Left hindlimb (tissue), 1 donor: ENCODE measurements at regions not wholly inside any gene's neighbourhood (a gene's known extent, or its start where the extent isn't known, plus 50 kb on each side); places are given as distances from the start of the nearest gene placed in this dataset.
A peak's percentile ranks its signal among the peaks of the same experiment; 100 is the strongest.
"Not testable (repeated sequence)": the region's sequence is repeated elsewhere in the genome, so short reads cannot be mapped to it uniquely, and the experiment has no call there.

Experiments
- DNase-seq: peaks from one replicate; pipeline ENCODE4 v3.0.0-alpha.2; 2018

DNA sequence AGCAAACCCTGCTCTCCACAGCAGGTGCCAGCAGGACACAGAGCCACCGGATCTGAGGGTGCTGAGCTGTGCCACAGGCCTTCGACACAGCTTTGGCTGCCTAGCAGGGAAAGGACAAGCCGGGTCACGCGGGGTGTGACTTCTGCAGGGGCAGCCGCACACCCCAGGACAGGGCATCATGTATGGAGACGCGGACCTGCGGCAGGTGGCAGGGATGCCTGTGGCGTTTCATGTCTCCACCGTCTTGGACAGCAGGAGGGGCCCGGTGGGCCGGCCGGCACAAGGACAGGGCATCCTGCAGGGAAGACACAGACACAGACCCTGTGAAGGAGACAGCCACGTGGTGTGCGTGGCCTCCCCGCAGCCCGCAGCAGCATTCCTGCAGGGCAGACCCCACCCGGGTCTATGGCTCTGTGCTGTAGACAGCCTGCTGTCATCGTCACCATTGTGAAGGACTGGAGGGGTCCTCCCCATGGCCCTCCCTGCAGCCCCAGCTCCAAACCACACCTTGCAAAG lies 109.2 kb downstream of the PDGFA start:
- no peak for DNase-seq

DNA sequence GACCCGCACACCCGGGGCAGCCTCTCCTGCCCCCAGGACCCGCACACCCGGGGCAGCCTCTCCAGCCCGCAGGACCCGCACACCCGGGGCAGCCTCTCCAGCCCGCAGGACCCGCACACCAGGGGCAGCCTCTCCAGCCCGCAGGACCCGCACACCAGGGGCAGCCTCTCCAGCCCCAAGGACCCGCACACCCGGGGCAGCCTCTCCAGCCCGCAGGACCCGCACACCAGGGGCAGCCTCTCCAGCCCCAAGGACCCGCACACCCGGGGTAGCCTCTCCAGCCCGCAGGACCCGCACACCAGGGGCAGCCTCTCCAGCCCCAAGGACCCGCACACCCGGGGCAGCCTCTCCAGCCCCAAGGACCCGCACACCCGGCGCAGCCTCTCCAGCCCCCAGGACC lies 108.5 kb downstream of the PDGFA start:
- not testable (repeated sequence) for DNase-seq

DNA sequence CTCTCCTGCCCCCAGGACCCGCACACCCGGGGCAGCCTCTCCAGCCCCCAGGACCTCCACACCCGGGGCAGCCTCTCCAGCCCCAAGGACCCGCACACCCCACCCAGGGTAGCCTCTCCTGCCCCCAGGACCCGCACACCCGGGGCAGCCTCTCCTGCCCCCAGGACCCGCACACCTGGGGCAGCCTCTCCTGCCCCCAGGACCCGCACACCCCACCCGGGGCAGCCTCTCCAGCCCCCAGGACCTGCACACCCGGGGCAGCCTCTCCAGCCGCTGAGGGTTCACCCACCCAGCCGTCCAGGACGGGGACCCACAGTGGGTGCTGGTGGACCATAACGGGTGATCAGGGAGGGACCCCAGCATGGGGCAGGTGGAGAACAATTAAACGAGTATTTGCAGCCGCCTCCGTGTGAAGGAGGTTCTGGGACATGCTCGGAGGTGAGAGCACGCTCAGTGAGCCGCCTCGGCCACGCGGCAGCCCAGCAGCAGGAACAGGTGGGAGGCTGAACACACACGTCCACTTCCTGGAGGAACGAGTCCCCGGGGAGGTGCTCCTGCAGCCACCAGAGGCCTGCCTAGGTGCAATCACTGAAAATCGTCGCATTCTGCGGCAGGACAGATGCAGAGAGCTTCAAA lies 107.9 kb downstream of the PDGFA start:
- peak; percentile 20 for DNase-seq

DNA sequence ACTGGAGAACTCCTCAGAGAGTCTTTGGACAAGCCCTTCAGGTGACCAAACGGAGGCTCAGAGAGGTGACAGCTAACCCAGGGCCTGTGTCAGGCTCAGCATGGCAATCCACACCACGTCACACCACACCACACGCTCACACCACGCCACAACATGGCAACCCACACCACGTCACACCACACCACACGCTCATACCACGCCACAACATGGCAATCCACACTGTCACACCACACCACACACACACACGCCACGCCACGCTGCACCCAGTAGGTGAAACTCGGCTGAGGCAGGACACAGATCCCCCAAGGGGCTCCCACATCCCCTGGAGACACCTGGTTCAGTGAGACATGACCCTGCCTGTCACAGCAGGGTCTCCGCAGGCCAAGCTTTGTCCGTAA lies 107.3 kb downstream of the PDGFA start:
- peak; percentile 25 for DNase-seq

DNA sequence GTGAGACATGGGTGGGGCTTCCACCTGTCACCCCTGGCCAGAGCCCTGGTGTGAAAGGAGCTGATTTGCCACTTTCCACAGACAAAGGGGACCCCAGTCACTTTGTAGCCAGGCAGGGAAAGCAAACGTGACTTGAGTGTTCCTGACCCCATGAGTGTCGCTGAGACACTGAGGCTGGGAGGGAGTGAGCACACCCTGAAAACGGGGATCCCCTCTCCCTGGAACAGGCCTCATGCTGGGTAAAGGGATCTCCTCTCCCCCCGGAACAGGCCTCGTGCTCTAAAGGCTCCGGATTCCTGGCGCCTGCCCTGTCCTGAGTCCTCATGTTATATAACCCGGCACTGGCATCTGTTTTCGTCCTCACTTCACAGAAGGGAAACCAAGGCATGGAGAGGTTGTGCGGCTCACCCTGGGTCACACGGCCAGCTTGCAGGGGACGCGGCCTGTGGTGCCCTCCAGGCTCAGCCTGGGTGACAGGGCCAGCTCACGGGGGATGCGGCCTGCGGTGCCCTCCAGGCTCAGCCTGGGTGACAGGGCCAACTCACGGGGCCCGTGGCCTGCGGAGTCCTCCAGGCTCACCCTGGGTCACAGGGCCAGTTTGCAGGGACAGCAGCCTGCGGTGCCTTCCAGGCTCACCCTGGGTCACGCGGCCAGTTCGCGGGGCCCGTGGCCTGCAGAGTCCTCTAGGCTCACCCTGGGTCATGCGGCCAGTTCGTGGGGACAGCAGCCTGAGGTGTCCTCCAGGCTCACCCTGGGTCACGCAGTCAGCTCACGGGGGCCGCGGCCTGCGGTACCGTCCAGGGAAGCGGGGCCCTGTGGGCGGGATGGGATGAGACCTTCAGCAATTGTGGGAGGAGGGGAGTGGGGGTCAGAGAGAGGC lies 104.7 kb downstream of the PDGFA start:
- DNase-seq: peak; percentile 18

DNA sequence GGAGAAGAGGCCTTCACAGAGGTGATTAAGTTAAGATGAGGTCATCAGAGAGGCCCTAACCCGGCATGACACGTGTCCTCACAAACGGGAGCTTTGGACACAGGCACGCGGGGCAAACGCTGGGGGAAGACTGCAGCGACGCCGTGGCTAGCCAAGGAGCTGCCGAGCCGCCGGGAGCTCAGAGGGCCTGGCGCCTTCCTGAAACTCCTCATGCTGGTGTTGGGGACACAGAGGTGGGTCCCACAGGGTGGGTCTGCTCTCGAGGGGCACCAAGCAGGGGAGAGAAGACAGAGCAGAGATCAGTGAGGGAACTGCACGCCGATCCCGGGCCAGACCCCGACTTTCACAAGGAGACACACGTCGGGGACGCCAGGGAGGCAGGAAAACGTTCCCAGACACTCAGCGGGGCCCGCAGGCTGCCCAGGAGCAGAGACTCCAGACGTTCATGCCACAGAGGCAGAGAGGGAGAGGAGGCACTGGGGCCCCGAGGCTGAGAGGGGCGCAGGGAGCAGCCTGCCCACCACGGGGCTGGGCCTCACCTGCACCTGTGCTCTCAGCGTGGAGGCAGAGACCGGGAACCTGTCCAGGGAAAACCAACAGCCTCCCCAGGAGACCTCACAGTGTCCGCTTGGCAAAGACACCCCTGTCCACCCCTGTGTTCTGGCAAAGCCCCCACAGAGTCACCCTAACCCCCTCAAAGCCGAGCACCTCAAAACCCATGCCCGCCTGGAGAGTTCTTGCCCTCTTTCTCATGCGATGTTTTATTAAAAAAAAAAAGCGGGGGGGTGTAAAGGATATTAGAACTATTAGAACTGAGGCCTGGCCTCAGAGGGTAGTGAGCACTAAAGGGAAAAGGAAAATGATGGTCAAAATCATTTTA lies 103.8 kb downstream of the PDGFA start:
- no peak for DNase-seq

DNA sequence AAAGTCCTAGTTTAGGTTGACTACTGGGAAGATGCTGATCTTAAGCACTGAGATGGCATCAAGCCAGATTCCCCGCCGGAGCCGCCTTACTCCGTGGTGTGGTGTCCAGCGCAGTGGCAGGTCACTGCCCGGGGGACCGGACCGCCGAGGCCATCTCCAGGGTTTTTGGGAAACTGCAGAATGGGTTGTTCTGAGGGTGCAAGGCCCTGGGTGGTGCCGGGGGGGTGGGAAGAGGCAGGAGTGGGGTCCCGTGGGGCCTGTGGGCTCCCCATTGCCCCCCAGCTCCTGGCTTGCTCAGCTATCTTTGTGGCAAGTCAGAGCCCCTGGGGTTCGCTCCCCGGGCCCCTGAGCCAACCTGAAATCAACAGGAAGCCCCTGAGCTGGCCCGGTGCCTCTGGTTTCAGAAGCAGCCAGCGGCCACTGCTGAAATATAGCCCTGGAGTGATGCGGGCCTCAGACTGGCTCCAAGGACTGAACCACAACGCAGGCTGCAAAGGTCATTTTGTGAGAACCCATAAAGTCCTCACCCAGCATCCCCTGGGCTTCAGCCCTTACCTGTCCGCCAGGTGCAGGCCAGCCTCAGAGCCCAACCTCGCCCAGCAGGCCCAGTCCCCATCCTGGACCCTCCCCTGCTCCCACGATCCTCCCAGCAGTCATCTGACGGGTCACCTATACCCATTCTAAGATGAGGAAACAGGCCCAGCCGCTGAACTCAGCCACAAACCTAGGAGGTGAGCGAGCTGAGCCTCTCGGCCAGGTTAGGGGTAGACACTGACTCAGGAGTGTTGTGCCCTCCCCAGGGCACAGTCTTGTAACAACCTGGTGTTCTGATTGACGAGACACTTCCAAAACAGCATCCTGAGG lies 102.7 kb downstream of the PDGFA start:
- DNase-seq: no peak

- no peak for DNase-seq
Measured at GRCh38 chr7:417625-417889, 102.1 kb downstream of the PDGFA start.

DNA sequence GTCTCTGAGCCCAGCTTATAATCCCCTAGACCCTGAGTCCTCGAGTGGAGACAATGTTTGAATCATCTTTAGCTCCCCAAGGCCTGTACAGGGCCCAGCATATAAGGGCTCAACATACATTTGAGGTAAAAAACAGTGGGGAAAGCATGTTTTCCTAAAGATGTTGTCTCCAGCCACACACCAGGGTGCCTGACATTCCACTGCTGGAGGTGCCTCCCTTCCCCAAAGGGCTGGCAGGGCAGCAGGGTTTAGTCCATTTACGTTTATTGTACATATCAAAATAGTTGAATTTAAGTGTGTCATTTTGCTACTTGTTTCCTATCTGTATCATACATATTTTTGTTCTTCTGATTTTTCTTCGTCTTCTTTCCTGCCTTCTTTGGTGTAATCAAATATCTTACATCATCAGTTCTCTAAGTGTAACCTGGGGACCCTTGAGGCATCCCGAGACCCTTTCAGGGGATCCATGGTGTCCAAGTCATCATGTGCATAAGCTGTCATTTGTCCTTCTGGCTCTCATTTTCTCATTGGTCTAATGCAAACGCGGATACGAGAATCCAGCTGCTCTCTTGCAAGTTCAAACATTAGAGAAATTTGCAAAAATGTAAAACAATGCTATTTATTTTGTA lies 101.6 kb downstream of the PDGFA start:
- DNase-seq: no peak

DNA sequence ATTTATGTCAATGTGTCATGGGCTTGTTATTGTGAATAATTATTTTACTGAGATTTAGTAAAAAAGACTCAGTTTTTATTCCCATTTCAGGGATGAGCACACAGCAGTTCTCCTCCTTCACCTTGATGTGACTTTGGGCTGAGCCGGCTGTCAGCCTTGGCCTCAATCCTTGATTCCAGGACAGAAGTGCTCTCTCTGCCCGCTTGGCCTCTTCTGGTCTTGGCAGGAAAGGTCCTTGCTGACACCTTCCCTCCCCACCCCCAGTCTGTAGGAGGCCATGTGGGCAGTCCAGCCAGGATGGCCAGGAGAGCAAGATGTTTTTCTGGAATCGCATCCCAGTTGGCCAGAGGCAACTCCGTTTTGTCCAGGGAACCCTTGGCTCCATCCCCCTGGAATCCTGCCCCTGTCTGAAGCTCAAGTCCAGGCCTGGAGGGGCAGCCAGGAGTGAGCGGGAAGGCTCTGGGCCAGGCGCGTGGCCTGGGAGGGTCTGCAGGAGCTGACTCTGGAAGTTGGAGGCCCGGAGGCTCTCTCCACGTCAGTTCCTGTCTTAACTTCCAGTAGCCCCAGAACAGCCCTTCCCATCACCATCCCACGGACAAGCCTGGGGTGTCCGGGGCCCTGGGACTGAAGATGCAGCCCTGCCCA lies 100.9 kb downstream of the PDGFA start:
- peak; percentile 74 for DNase-seq

GRCh38 chr7:420142-421093 lies 99.2 kb downstream of the PDGFA start:
- DNase-seq: no peak

DNA sequence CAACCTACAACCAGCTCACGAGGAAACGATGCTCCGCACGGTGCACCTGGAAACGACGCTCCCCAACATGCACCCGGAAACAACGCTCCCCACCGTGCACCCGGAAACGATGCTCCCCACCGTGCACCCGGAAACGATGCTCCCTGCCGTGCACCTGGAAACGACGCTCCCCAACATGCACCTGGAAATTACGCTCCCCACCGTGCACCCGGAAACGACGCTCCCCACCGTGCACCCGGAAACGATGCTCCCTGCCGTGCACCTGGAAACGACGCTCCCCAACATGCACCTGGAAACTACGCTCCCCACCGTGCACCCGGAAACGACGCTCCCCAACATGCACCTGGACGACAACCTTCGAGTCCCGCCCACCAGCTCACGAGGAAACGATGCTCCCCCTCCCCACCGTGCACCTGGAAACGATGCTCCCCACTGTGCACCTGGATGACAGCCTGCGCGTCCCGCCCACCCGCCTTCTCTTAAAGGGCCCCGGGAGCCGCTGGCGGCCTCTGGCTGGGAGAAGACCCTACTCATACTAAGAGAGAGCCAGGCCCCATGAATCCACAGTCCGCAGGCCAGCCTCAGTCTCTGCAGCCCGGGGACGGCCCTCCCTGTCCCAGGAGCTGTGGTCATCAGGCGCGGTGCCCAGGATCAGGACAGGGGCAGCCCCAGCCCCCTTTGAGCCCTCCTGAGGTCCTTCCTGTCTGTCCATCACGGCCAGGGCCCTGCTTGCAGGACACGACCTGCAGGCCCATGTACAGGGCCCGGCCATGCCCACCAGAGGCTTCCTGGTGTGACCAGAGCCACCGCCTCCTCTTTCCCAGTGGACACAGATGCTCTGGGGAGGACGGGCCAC lies 98.3 kb downstream of the PDGFA start:
- DNase-seq: no peak

- DNase-seq: no peak
Measured at GRCh38 chr7:422191-422885, 97.3 kb downstream of the PDGFA start.

DNA sequence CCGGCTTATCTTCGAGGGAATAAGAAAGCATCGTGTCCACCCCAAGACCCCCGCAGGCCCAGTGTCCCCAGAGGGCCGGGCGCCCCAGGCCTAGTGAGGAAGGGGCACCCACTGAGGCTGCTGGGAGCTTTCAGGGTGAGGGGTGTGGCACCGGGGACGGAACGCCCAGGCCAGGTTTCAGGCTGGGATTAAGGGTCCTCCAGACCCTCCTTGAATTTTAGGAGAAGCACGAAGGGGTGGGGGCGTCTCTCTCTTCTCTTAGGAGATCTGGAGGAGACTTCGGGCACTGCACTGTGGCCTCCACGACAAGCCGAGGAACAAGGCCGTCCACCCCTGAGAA lies 96.8 kb downstream of the PDGFA start:
- DNase-seq: no peak

DNA sequence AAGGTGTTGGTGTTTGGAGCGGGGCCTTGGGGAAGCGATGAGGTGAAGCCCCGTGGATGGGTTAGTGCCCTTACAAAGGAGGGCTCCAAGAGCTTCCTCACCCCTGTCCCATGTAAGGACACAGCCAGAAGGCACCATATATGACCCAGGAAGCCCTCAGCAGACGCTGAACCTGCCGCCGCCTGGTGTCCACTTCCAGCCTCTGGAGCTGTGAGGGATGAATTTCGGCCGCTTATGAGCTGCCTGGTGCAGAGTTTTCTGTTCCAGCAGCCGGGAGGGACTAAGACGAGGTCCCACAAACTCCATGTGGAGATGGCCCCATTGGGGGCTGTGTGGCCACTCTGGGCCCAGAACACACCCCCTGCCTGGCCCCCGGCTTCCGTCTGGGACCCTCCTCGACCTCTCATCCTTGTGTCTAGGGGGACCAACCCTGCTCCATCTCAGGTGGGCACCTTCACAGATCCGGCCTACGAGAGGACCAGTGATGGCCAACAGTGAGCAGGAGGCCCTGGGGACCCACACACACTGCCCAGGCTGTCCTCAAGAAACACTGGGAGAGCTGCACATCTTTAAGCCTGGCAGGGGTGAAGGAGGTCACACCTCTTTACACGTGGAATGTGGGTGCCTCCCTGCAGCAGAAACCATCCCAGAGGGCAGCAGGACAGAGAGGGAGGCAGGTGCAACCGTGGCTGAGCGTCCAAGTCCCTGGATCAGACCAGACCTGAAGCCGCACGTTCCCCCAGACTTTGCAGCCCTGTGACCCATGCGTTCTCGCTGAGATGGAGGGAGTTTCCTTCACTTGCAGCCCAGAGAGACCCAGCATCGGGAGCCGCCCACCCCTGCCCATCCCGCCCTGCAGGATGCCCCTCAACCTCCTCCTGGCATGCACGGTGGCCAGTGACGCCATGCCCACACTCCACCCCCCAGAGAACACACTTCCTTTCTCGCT lies 96.1 kb downstream of the PDGFA start:
- no peak for DNase-seq

GRCh38 chr7:424301-424935 lies 95.2 kb downstream of the PDGFA start:
- DNase-seq: no peak
